Cerebellar nuclear complex (tissue), 1 donor: ENCODE measurements at regions not wholly inside any gene's neighbourhood (a gene's known extent, or its start where the extent isn't known, plus 50 kb on each side); places are given as distances from the start of the nearest gene placed in this dataset.

Source experiments
- DNase-seq, 2 experiments: peaks; one replicate each; lab custom pipeline; 2025; lab: John Stamatoyannopoulos, UW

GRCh38 chr2:107775791-107776190 lies 50.9 kb upstream of the RGPD4 start:
- DNase-seq = no peak

- no peak for DNase-seq
Measured at GRCh38 chr2:107776362-107776761, 50.3 kb upstream of the RGPD4 start.
